ENCODE measurements at regions not wholly inside any gene's neighbourhood (a gene's known extent, or its start where the extent isn't known, plus 50 kb on each side); places are given as distances from the start of the nearest gene placed in this dataset.

DNA sequence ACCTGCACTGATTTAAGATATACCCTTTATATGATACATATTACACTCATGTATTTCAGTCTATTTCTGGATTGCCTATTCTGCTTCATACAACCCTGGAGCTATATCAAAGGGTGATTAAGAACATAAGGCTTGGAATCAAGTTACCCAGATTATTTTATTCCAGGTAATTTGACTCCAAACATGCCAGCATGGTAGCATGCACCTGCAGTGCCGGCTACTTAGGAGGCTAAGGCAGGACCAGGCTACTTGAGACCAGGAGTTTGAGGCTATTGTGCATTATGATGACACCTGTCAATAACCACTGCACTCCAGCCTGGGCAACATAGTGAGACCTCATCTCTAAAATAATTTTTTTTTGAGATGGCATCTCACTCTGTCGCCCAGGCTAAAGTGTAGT is 50.4 kb upstream of the NEO1 start:
- DNase-seq, result no peak

DNA sequence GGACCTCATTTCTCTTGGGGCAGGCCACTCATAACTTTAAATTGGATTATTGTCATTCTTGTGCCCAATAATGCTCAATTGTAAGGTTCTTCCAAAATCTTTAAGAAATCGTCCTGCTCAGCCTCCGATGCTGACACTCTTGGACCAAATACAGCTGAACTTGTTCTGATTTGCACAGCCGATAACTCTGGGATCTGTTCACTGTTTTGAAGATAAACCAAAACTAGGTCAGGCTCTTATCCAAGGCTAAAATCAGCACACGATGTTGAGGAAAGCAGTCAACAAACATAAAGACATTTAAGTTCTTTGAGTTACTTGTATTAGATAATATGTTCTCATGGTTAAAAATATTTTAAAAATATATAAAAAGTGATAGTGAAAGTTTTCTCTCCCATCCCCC is 52.0 kb upstream of the NEO1 start:
- DNase-seq, result no peak

DNA sequence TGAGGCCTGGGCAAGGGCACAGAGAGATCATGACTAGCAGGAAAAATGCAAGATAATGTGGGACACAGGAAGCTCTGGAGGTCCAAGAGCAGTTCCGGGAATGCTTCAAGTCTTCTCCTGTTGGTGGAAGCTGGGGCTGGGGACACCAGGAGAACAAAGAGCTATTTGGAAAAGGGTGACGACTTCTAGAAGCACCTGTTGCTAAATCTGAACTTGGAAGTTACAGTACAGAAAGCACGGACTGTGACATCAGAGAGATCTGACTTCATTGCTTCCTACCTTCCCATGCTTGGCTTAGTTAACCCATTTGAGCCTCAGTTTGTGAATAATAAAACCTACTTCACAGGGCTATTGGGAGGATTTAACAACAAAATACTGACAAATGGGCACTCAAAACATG is 52.7 kb upstream of the NEO1 start:
- no peak for DNase-seq

DNA sequence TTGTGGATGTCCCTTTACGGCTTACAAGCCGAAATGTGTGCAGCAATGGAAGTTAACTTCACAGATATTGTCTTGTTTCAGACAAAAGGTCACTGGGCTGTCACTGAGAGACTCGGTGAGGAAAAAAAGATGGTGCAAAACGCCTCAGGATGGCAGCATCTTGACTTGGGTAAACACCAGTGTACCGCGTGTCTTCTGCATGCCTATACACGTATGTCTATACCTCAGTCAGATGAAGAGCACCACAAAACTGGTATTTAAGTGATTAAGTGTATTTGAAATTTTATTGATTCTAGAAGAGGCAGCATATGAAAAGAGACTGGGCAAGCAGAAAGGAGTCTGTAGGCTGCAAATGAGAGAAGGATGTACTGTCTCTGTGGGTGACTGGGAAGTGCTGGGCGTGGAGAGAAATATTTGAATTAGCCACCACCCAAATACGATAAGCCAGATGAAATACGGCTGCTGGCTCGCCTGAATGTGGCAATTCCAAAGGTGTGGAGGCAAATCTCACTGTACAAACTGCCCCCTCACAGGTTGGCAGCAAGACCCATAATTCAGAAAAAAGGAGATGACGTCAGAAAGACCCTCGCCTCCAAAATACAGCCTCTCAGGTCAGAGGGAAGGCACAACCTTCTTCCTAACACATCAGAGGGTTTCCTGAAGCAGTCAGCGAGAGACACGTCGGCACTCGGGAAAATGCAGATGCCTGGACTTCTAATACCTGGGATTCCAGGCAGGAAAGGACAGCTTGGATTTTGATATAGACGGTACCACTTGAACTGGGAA is 53.4 kb upstream of the NEO1 start:
- no peak for DNase-seq

DNA sequence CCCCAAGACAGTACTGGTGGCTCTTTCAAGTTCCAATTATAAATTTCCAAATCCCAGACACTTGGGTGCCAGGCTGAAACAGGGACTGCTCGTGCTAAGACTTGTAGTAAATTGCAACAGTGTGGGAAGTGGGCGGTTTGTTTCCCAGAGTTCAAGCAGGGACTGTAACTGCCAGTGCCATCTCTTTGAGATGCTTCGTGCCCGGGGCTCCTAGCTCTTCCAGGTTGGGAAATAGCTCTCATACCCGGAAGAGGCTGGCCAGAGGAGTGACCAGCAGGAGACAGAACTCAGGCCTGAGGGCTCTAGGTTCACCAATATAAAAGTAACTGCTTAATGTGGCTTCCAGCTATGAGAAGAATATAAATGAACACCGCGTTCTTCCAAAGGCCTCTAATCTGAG is 54.0 kb upstream of the NEO1 start:
- peak; percentile 18 for DNase-seq

DNA sequence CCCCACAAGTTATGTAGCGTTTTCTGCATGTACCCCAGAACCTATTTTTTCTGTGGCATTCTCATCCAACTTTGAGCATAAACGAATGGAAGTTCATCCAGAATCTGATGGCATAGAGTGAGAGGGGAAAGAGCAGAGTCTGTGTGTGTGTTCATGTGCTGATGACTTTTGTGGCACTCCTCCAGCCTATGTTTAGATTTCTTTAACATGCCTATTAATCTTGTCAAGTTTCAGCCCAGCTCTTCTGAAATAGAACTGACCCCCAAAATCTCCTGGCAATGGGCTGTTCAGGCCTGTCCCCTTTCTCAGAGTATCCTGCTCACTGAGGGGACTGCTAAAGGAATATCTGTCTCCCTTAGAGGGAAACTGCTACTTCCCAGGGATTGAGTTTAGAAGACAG is 56.4 kb upstream of the NEO1 start:
- no peak for DNase-seq

DNA sequence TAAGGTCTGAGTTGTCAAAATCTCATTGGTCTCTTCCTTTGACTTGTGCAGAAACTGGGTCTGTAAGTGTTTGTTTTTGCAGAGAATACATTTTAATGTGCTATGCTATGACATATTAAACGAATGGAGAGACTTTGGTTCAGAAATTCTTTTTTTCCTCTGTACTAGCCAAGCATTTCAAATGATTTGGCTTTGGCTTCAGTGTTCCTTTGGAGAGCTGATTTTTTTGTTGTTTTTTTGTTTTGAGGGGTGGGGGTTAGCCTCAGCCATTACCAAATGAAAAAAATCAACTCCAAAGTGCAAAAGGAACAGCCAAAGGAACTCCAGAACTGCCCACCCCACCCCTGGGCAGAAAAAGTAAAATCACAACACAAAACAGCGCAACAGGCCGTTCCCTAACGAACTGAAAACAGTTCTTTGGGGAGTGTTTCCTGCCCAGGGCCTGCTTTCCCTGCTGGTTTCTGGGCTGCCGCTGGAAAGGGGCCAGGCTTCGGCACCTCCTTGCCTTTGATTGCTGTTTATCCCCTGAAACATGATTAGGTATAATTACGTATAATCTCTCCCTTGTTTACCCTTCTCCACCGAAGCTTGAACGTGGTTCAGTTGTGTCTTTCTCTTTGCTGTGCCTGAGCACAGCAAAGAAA is 57.6 kb upstream of the NEO1 start:
- DNase-seq, result no peak

DNA sequence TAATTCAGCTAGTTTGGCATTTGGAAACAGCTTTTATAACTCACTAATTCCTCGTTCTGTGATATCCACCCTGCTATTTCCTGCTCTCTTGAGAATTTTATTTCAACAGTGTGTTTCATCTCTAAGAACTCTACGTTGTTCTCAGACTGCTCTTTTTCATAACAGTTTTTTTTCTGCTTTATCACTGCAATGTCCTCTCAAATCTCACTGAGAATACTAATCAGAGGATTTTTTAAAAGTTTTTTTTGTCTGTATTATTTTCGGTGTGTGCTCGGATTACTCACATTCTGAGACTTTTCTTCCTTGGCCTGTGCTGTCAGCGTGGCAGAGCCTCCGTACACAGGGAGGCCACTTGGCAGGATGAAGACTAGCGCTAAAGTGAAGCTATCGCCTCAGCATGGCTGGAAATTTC is 59.4 kb upstream of the NEO1 start:
- DNase-seq, result no peak

DNA sequence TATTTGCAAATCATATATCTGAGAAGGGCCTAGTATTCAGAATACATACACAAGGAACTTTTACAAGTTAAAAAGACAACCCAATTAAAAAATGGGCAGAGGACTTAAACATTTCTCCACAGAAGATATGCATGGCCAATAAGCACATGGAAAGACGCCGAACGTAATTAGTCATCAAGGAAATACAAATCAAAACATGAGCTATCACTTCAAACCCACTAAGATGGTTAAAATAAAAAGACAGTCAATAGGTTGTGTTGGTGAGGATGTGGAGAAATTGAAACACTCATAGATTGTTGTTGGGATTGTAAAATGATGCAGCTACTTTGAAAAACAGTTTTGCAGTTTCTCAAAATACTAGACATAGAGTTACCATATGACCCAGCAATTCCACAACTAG is 61.2 kb upstream of the NEO1 start:
- no peak for DNase-seq

DNA sequence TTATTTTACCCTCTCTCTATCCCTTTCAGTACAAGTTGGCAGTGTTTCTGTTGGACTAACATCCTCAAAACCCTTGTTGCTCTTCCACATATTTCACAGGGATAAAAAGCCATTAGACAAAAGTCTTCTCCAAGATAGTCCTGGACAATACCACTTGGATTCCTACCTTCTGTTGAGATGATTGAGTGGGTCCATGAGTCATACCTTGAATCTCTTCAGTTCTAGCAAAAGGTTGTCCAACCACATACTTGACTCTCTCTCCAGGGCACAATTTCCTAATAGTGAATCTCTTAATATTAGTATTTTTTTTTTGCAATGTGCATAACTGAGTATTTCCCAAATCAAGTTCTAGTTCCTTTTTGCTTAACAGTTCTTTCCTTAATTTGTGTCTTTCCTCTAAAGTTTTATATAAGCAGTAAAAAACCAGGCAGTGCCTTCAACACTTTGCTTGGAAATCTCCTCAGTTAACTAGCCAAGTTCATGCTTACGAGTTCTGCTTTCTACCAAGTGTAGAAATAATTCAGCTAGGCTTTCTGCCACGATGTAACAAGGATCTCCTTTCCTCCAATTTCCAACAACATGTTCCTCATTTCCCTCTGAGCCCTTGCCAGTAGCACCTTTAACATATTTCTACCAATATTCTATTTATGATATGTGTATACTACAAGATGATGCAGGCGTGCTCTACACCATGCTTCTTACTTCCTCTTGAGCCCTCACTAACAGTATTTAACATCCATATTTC is 68.3 kb upstream of the NEO1 start:
- DNase-seq, result no peak

DNA sequence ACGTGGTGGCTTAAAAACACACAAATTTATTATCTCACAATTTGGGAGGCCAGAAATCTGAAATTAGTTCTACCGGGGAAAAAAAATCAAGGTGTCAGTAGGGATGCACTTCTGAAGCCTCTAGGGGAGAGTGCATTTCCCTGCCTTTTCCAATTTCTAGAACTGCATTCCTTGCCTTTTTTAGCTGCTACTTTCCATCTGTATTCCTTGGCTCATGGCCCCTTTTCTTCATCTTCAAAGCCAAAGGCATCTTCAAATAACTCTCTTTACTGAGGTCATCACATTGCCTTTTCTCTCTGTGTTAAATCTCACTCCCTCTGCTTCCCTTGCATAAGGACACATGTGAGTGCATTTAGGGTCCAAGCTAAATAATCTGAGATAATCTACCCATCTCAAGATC is 69.5 kb upstream of the NEO1 start:
- DNase-seq, result no peak

DNA sequence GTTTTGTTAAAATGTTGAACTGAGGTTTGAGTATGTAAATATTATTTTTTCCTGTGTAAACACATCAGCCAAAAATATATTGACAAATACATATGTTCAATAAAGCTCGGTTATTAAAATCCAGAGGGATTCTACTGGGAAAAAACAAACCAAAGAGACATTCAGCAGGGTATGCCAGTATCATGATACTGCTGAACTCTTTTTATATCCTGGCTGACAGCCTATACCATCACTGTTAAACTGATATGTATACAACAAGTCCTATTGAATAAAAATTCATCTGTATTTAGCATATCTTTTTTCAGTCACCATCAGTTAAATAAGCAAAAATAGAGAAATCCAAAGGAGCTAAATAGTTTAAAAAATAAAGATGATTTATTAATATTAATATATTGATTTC is 71.6 kb upstream of the NEO1 start:
- no peak for DNase-seq

DNA sequence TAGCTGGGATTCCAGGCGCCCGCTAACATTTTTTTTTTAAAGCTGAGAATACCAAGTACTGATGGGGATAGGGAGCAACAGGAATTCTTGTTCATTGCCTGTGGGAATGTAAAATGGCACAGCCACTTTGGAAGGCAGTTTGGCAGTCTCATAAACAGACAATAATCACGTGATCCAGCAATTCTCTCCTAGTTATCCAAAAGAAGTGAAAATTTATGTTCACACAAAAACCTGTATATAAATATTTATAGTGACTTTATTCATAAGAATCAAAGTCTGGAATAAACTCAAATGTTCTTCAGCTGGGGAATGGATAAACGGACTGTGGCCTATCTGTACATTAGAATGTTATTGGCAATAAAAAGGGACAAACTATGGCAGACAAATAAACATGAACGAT is 72.5 kb upstream of the NEO1 start:
- no peak for DNase-seq

DNA sequence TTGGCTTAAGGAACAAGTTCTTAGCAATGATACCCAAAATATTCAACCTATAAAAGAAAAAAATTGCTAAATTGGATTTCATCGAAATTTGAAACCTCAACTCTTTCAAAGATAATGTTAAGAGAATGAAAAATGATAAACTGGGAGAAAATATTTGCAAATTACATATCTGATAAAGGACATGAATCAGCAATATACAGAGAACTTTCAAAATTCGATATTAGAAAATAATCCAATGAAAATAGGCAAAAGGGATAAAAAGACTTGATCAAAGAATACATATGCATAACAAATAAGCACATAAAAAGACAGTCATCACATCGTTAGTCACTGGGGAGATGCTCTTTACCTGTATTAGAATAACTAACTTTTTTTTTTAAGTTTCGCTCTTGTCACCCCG is 73.0 kb upstream of the NEO1 start:
- no peak for DNase-seq

DNA sequence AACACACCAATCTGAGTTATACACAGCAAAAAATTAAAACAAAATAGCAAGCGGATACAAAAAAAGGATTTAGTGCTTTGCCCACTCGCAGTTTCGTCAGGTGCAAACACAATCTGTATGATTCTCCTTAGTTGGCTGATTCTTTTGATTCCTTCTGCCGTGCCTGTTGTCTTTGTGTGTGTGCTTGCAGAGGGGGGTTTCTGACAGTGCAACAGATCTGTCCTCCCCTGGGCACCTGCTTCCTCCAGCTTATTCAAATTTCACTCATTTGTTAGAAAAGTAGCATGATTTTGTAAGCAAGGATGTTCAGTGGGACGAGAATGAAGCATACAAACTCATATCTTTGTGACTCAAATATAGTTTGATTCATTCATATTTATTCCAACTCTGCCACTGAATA is 74.0 kb upstream of the NEO1 start:
- no peak for DNase-seq

DNA sequence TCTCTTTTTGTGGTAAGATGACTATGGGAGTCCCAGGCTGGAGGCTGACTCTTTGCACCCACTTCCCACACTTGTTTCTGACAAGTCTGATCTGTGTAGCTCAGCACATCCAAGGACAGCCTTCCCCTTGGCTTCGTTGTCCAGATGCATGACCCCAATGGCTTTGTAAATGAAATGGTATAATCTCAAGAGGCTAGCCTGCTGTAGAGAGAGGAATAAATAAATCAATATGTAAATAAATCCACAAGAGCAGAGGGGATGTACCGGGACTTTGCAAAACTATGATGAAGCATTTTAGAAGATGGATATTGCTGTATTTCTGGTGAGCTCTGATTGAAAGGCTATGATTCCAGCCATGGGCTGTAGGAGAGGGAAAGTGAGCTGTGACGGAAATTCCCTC is 79.9 kb upstream of the NEO1 start:
- DNase-seq, result no peak

DNA sequence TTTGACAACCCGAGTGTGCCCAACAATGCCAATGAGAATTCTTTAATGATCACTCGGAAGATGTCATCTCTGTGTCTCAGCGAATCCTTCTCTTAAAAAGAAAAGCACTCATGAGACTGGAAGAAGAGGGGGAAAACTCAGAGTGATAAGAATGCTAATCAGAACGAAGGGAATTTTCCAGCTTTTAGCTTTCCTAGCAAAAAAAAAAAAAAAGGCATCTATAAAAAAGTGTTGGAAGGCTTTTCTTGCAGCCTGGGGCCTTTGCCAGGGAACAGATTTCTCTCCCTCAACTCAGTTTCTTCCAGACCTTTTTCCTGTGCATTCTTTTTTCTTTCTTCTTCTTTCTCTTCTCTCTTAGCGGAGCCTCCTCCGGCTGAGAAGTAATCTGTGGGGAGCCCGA is 80.5 kb upstream of the NEO1 start:
- no peak for DNase-seq

DNA sequence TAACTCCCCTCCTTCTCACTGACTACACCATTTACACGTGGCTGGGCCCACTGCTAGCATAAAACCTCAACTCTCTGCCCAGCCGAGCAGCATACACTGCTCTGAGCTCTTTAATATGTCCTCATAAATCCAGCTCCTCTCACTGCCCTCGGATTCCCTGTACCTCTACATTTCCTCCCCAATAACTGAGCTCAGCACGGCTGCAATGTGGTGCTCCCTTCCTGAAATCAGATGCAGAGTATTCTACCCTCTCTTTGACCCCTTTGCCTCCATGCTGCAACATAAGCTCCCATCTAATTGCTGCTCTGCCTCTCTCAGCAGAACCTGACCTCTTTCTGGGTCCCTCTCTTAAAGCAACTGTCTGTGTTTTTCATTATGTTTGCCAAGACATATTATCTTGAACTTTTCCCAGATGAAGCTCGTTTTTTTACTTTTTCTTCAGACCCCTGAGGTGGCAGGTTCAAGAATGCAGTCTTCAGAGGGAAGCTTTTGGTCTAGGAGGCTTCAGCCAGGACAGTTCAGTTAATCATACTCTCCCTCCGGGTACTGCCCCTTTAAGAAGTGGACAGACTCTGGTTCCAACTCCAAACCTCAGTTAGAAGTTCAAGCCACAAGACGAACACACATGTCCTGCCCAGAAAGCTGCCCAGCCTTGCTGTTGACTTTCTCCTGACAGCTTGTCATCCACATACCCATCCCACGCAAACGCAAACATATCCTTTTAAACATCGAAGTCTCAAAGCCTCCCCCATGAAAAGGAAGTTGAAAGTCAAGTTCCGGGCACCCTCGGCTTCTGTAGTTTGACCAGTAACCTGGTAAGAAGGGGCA is 81.1 kb upstream of the NEO1 start:
- no peak for DNase-seq

DNA sequence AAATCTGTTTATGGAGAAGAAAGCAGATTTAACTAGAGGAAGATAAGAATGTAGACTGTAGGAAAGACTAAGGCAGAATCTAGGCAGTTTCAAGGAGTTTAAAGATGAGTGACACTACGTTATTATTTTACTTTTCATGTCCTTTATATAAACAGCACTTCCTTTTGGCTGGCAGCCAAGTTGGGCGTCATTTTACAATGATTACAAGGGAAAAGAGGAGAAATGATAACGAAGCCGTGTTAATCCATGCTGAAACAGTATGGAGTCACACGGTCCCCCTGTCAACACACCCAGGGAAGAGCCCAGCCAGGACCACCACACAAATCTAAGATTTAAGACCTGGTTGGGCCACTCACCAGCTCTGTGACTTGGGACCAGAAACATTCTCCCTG is 83.7 kb upstream of the NEO1 start:
- no peak for DNase-seq

DNA sequence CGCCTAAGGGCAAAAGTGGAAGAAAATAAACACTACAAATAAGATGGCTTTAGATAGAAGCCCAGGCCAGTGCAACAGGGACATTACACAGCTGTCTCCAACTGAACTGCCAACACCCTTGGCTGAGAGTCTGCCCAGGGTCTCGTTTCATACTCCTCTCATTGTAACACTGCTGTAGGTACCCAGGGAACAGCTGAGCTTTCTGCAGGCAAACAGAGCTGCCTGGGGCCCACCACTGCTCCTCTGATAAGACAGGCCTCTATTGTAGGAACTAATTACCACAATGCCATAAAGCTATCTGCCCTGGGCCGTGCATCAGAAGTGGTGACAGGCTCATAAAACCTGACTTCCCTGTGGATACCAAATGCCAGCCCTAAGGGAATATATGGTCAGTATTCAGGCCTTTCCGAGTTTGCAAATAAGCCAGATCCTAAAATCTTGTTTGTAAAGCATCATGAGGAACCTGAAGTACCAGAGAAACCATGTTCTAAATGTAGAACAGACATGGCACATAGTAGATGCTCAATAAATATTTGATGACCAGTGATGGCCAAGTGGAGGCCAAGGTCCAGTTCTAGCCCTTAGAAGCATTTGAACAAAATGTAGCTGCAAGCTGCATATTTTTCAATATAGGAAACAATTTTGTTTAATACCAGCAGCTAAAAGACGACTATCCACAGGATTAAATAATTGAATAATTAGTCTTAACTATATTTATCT is 84.3 kb upstream of the NEO1 start:
- no peak for DNase-seq

DNA sequence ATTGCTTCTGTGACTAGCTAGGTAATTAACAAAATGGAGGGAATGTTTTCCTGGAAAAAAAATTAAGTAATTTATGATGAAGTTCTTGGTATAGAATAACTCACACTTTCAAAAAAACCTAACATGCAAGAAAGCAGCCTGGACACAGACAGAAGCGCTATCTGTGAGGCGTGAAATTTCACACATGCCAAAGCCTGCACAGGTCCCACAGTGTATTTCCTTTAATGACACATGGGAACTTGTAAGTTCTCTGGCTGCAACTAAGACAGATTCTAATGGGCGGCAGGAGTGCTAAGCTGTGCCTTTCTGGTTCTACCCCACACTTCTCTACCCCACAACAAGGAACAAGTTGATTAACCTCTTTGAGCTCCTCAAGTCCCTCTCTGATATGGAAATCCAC is 84.9 kb upstream of the NEO1 start:
- DNase-seq, result no peak

DNA sequence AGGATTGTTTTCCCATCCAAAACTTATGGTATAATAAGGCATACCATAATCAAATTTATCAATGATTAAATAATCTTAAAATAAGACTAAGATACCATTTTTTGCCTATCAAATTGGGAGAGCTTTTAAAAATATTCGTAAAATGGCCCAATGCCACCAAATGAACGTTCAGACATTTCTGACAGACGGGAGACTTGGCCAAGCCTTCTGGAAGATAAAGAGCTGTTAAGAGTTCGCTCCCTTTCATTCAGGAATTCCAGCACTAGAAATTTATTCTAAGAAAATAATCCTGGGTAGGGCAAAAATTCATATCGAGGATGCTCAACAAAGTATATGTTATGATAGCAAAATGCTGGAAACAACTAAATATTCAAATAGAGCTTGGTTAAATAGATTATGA is 85.6 kb upstream of the NEO1 start:
- DNase-seq, result no peak
